ENCODE measurements at regions not wholly inside any gene's neighbourhood (a gene's known extent, or its start where the extent isn't known, plus 50 kb on each side); places are given as distances from the start of the nearest gene placed in this dataset.

- TF ChIP-seq YY1 (IDR thresholded peaks at IDR 0.05; ENCODE audit: low read depth) (no peak), TAF1 (IDR thresholded peaks at IDR 0.05; ENCODE audit: low read depth) (no peak), CEBPB (IDR thresholded peaks at IDR 0.05) (no peak), CREB1 (IDR thresholded peaks at IDR 0.05; ENCODE audit: low read depth) (no peak), EP300 (IDR thresholded peaks at IDR 0.05; ENCODE audit: borderline replicate concordance) (no peak), MAX (IDR thresholded peaks at IDR 0.05) (no peak), REST (IDR thresholded peaks at IDR 0.05; ENCODE audit: low read depth) (no peak)
Observed at GRCh38 chr6:15882915-15883314, 220.1 kb upstream of the DTNBP1 start.
